ENCODE measurements at regions not wholly inside any gene's neighbourhood (a gene's known extent, or its start where the extent isn't known, plus 50 kb on each side); places are given as distances from the start of the nearest gene placed in this dataset.

DNA sequence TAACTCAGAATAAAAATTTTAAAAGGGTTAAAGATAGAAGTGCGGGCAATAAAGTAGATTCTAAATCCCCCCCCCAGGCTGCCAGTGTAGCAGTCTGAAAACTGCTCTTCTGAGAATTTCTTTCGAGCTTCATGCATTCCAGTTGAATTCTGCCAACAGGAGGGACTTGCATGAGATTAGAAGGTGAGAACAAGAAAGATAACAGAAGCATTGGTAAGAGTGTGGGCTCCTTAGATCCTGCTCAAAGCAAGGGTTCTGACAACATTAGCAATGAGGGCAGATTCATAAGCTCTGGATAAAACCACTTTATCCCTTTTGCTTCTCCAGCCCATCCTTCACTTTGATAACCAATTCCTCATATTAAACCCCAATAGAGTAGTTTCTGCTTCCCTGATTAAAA lies 235.9 kb upstream of the CDH6 start:
- TF ChIP-seq, protein P1, sequence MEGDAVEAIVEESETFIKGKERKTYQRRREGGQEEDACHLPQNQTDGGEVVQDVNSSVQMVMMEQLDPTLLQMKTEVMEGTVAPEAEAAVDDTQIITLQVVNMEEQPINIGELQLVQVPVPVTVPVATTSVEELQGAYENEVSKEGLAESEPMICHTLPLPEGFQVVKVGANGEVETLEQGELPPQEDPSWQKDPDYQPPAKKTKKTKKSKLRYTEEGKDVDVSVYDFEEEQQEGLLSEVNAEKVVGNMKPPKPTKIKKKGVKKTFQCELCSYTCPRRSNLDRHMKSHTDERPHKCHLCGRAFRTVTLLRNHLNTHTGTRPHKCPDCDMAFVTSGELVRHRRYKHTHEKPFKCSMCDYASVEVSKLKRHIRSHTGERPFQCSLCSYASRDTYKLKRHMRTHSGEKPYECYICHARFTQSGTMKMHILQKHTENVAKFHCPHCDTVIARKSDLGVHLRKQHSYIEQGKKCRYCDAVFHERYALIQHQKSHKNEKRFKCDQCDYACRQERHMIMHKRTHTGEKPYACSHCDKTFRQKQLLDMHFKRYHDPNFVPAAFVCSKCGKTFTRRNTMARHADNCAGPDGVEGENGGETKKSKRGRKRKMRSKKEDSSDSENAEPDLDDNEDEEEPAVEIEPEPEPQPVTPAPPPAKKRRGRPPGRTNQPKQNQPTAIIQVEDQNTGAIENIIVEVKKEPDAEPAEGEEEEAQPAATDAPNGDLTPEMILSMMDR (IDR thresholded peaks at IDR 0.05; ENCODE audit: control extremely low read depth, extremely low read depth, low read depth, missing control alignments), result no peak
- ChIA-PET CTCF (interaction anchor here (1.1 kb wide), 1 partner anchor 47 kb away, joined by 3 read pairs; no protein-coding TSS in a partner anchor), POLR2A (no interaction called here)
- DNase-seq (ENCODE audit: extremely low spot score), result no peak

DNA sequence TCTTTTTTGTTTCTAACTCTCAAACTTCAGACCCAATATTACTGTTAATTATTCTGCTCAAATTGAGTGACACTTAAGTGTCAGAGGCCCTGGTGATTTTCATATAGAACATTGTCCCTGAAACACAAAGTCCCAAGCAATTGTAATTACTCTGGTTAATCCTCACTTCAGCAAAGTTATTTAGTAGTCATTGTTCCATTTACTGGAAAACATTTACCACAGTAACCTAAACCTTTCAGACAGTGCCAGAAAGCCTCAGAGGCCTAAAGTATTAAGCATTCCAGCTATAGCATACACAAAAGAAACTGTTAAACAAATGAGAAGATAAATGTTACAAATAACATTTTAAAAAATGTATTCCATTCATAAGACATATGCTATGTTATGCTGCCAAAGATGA lies 237.2 kb upstream of the CDH6 start:
- CTCF ChIA-PET, result no interaction called here
- TF ChIP-seq, protein P1 (IDR thresholded peaks at IDR 0.05; ENCODE audit: control extremely low read depth, extremely low read depth, low read depth, missing control alignments), result no peak
- POLR2A ChIA-PET, result no interaction called here

DNA sequence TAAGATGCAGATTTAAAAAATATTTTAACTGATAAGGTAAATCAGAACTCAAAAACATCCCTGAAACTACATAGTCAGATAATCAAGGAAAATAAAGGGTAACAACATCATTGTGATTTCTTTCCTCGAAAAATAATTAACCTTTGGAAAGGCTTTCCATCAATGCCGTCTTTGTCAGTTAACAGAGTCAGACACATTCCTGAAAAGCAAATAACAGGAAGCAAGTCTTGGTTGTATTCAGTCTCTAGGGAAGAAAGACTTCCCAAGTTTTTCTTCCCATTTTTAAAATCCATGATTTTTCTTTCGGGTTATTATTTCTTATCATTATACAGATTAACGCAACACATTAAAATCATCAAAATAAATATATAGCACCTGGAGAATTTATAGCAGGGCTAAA lies 256.4 kb upstream of the CDH6 start:
- TF ChIP-seq, protein P1 (IDR thresholded peaks at IDR 0.05; ENCODE audit: control extremely low read depth, extremely low read depth, low read depth, missing control alignments), result no peak
- ChIA-PET POLR2A (no interaction called here), CTCF (no interaction called here)
- DNase-seq (ENCODE audit: extremely low spot score), result no peak

More for the DNA sequence above, 237.2 kb upstream of the CDH6 start:
- DNase-seq (ENCODE audit: extremely low spot score), result no peak

DNA sequence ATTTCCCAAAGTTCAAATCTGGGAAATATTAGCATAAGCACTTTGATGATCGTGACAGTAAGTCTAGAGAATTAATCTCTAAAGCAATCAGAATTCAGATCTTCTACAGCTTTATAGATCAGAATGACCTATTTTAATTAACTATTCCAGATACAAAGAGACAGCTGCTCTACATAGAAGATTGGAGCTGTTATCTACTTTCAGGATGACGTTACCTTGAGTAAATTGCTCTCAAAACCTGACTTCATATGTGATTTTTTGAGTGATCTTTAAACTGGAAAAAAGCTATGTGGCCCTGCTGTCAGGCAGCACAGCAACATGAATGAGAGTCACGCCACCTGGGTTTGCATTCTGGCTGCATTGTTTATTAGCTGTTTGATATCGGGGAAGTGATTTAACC lies 259.9 kb upstream of the CDH6 start:
- ChIA-PET POLR2A (no interaction called here), CTCF (interaction anchor here (0.8 to 1.2 kb wide), 2 partner anchors 10 to 14 kb away, joined by 3 to 4 read pairs; no protein-coding TSS in a partner anchor)
- no peak for DNase-seq (ENCODE audit: extremely low spot score)
- TF ChIP-seq, protein P1 (IDR thresholded peaks at IDR 0.05; ENCODE audit: control extremely low read depth, extremely low read depth, low read depth, missing control alignments), result no peak

DNA sequence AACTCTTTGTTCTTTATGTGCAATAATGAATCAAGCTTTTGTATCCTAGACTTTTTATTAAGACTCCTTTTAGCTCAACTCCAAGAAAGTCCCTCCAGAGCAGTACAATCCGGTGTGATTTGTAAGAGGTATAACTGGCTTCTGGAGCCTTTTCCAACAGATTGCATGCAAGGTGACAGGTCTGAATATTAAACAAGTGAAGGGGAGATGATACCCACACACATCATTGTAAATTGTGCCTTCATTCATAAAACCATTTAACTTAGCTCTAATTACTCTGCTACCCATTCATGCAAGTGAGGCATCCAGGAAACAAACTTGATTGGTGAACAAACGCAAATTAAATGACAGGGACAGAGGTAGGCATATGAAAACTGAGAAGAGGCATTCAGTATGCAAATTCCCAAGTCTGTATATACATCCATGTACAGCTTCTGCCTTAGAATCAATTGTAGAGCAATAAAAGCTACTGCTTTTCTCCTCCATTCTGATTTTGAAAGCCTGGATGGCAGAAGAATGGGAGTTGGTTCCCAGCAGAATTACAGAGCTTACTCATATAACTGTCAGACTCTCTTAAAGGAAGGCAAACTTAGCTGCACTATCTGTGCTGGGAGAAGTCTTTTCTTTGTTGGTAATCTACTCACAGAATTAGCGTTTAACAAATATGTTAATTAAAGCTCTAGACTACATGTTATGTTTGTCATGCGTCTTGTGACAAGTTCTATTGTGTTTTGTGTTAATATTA lies 261.0 kb upstream of the CDH6 start:
- CTCF ChIA-PET, result interaction anchor here (0.7 to 1.3 kb wide), 4 partner anchors 9 to 32 kb away, joined by 3 read pairs; no protein-coding TSS in a partner anchor
- POLR2A ChIA-PET, result no interaction called here
- DNase-seq (ENCODE audit: extremely low spot score), result no peak
- TF ChIP-seq, protein P1 (IDR thresholded peaks at IDR 0.05; ENCODE audit: control extremely low read depth, extremely low read depth, low read depth, missing control alignments), result no peak

DNA sequence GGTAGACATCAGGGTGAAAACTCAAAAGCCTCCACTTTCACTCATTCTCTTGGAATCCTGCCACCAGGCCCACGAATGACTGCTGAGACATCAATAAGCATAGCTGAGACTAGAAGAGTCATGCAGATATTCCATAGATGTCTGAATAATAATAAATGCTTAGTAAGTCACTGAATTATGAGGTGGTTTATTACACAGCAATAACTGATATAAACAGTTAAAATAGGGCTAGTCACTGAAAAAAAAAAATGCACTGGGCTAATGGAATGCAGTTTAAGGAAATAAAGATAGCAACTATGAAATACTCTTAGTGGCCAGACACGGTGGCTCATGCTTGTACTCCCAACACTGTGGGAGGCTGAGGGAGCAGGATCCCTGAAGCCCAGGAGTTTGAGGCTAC lies 262.8 kb upstream of the CDH6 start:
- ChIA-PET CTCF (interaction anchor here (1.3 kb wide), 1 partner anchor 9 kb away, joined by 3 read pairs; no protein-coding TSS in a partner anchor), POLR2A (no interaction called here)
- no peak for DNase-seq (ENCODE audit: extremely low spot score)
- TF ChIP-seq, protein P1 (IDR thresholded peaks at IDR 0.05; ENCODE audit: control extremely low read depth, extremely low read depth, low read depth, missing control alignments), result no peak

All from GM10248 (cell line).